Glutamatergic neuron (in vitro differentiated cells): ENCODE measurements at regions not wholly inside any gene's neighbourhood (a gene's known extent, or its start where the extent isn't known, plus 50 kb on each side); places are given as distances from the start of the nearest gene placed in this dataset.

ENCODE experiments used
- DNase-seq: peaks from one replicate; pipeline ENCODE4 v3.0.0; 2022
- H3K27ac Mint-ChIP-seq: one replicate; pipeline ENCODE4 v1.8.0; 2020; ENCODE audit warnings: mild to moderate bottlenecking, mixed read lengths, inconsistent platforms; ENCODE audit not compliant: unreplicated experiment
- H3K27me3 Mint-ChIP-seq: one replicate; pipeline ENCODE4 v1.8.0; 2020; ENCODE audit warnings: mild to moderate bottlenecking, moderate library complexity, mixed read lengths, inconsistent platforms; ENCODE audit not compliant: unreplicated experiment
- H3K36me3 Mint-ChIP-seq: one replicate; pipeline ENCODE4 v1.8.0; 2020; ENCODE audit warnings: mild to moderate bottlenecking, mixed read lengths, inconsistent platforms; ENCODE audit not compliant: unreplicated experiment
- H3K4me1 Mint-ChIP-seq: one replicate; pipeline ENCODE4 v1.8.0; 2020; ENCODE audit warnings: mild to moderate bottlenecking, low read depth, mixed read lengths, inconsistent platforms; ENCODE audit not compliant: unreplicated experiment
- H3K4me3 Mint-ChIP-seq: one replicate; pipeline ENCODE4 v1.8.0; 2020; ENCODE audit warnings: mild to moderate bottlenecking, mixed read lengths, inconsistent platforms; ENCODE audit not compliant: unreplicated experiment
- H3K9me3 Mint-ChIP-seq: one replicate; pipeline ENCODE4 v1.8.0; 2020; ENCODE audit warnings: mild to moderate bottlenecking, moderate library complexity, mixed read lengths, inconsistent platforms; ENCODE audit not compliant: unreplicated experiment
- CTCF ChIP-seq: fragments of 200-600 bp; sonication (generic); IDR thresholded peaks from one replicate; pipeline ENCODE4 v1.5.0; 2021; ENCODE audit not compliant: partially characterized antibody, unreplicated experiment

- Mint-ChIP-seq H3K27ac (no peak overlapping the region), H3K4me3 (no peak overlapping the region), H3K36me3 (no peaks in the 10 kb centered on the region), H3K27me3 (no peaks in the 10 kb centered on the region), H3K9me3 (no peaks in the 10 kb centered on the region), H3K4me1 (peaks cover 24% of the 10 kb centered on the region)
- TF ChIP-seq CTCF, result no peak
- DNase-seq, result no peak
Measured at GRCh38 chr2:53515435-53516332, 251.9 kb upstream of the CHAC2 start.

- Mint-ChIP-seq H3K27ac (no peak overlapping the region), H3K4me3 (no peak overlapping the region), H3K36me3 (peaks cover 4% of the 10 kb centered on the region), H3K9me3 (peaks cover 9% of the 10 kb centered on the region), H3K27me3 (no peaks in the 10 kb centered on the region), H3K4me1 (peaks cover 26% of the 10 kb centered on the region)
- no peak for DNase-seq
- no peak for TF ChIP-seq CTCF
Measured at GRCh38 chr2:53513167-53513666, 254.4 kb upstream of the CHAC2 start.

GRCh38 chr2:53512071-53512826 is 255.4 kb upstream of the CHAC2 start:
- DNase-seq, result no peak
- H3K27me3 Mint-ChIP-seq, result no peaks in the 10 kb centered on the region
- peaks cover 22% of the 10 kb centered on the region for H3K4me1 Mint-ChIP-seq
- H3K27ac Mint-ChIP-seq, result no peak overlapping the region
- H3K4me3 Mint-ChIP-seq, result no peak overlapping the region
- H3K36me3 Mint-ChIP-seq, result peaks cover 4% of the 10 kb centered on the region
- no peak for TF ChIP-seq CTCF
- peaks cover 9% of the 10 kb centered on the region for H3K9me3 Mint-ChIP-seq

GRCh38 chr2:53511549-53511948 is 256.1 kb upstream of the CHAC2 start:
- Mint-ChIP-seq H3K27ac (no peak overlapping the region), H3K4me1 (peaks cover 23% of the 10 kb centered on the region), H3K4me3 (no peak overlapping the region), H3K36me3 (peaks cover 4% of the 10 kb centered on the region), H3K9me3 (peaks cover 9% of the 10 kb centered on the region), H3K27me3 (no peaks in the 10 kb centered on the region)
- no peak for TF ChIP-seq CTCF
- no peak for DNase-seq
